Vagina (tissue), 2 donors: ENCODE measurements at regions not wholly inside any gene's neighbourhood (a gene's known extent, or its start where the extent isn't known, plus 50 kb on each side); places are given as distances from the start of the nearest gene placed in this dataset.

ENCODE experiments used
- CTCF ChIP-seq, 3 experiments: fragments of 450-650 bp in 2 of 3; fragments of 200-600 bp in 1 of 3; sonication (generic) in 1 of 3; IDR thresholded peaks; one replicate each; pipeline ENCODE4 v1.5.1; 2017 to 2019; ENCODE audit warnings: antibody characterized with exemption in 3 of 3, mild to moderate bottlenecking in 2 of 3, moderate library complexity in 2 of 3
- POLR2A ChIP-seq, 2 donors: fragments of 450-650 bp; IDR thresholded peaks; one replicate each; pipeline ENCODE4 v1.6.1; 2017; ENCODE audit warnings: antibody characterized with exemption in 2 of 2, mild to moderate bottlenecking in 2 of 2, moderate library complexity in 2 of 2
- POLR2AphosphoS5 ChIP-seq, 2 donors: sonication (generic); formaldehyde crosslinking; IDR thresholded peaks; one replicate each; pipeline ENCODE4 v1.9.0; 2017; ENCODE audit warnings: antibody characterized with exemption in 2 of 2, mild to moderate bottlenecking in 2 of 2, low read depth in 1 of 2; ENCODE audit not compliant: insufficient read depth in 1 of 2

- no peak for TF ChIP-seq CTCF (IDR thresholded peaks at IDR 0.05)
- TF ChIP-seq POLR2A (IDR thresholded peaks at IDR 0.05), result no peak
- TF ChIP-seq POLR2AphosphoS5 (IDR thresholded peaks at IDR 0.05; ENCODE audit: insufficient read depth in 1 of 2, low read depth in 1 of 2), result no peak
These were observed 206.8 kb upstream of the EGLN3 start for GRCh38 chr14:34157651-34158050.
